IPS-15b (cell line): ENCODE measurements at regions not wholly inside any gene's neighbourhood (a gene's known extent, or its start where the extent isn't known, plus 50 kb on each side); places are given as distances from the start of the nearest gene placed in this dataset.

Experiments
- H3K27me3 ChIP-seq: one replicate; pipeline ENCODE4 v1.6.1; 2013; ENCODE audit warnings: low read length; ENCODE audit not compliant: control insufficient read depth, insufficient read depth
- H3K36me3 ChIP-seq: one replicate; pipeline ENCODE4 v1.6.1; 2013; ENCODE audit warnings: low read length; ENCODE audit not compliant: control insufficient read depth, insufficient read depth
- H3K4me1 ChIP-seq: one replicate; pipeline ENCODE4 v1.6.1; 2013; ENCODE audit warnings: mild to moderate bottlenecking, low read length; ENCODE audit not compliant: control insufficient read depth, insufficient read depth
- H3K4me3 ChIP-seq: one replicate; pipeline ENCODE4 v1.5.1; 2013; ENCODE audit warnings: low read depth, low read length
- H3K9ac ChIP-seq: one replicate; pipeline ENCODE4 v1.6.1; 2013; ENCODE audit warnings: low read depth, mild to moderate bottlenecking, low read length
- H3K9me3 ChIP-seq: one replicate; pipeline ENCODE4 v1.6.1; 2013; ENCODE audit warnings: mild to moderate bottlenecking, low read length; ENCODE audit not compliant: control insufficient read depth, insufficient read depth

GRCh38 chr9:85289142-85289541, 452.6 kb downstream of the AGTPBP1 start:
- Histone ChIP-seq H3K4me1 (no peaks in the 10 kb centered on the region), H3K36me3 (no peaks in the 10 kb centered on the region), H3K9ac (no peak overlapping the region), H3K27me3 (no peaks in the 10 kb centered on the region), H3K4me3 (no peak overlapping the region), H3K9me3 (no peaks in the 10 kb centered on the region)

GRCh38 chr9:85283421-85283820, 458.3 kb downstream of the AGTPBP1 start:
- Histone ChIP-seq H3K27me3 (peaks cover 3% of the 10 kb centered on the region), H3K4me3 (no peak overlapping the region), H3K9ac (no peak overlapping the region), H3K9me3 (no peaks in the 10 kb centered on the region), H3K4me1 (peaks cover 12% of the 10 kb centered on the region), H3K36me3 (no peaks in the 10 kb centered on the region)

DNA sequence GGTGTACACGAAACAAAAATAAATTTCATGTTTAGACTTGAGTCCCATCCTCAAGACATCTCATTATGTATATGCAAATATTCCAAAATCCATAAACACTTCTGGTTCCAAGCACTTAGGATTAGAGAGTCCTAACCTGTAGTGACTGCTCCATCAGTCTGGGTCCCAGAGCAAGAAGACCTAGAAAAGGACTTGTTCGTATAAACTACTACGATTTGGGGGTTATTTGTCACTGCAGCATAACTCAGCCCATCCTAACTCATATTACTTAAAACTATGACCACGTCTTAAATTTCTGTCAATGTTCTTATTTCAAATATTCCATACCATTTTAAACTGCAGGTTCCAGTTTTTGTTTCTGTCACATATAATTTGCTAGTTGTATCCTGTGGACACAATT, 463.0 kb downstream of the AGTPBP1 start:
- H3K27me3 ChIP-seq = peaks cover 3% of the 10 kb centered on the region
- no peak overlapping the region for H3K4me3 ChIP-seq
- no peaks in the 10 kb centered on the region for H3K9me3 ChIP-seq
- H3K9ac ChIP-seq = no peak overlapping the region
- no peaks in the 10 kb centered on the region for H3K36me3 ChIP-seq
- peaks cover 12% of the 10 kb centered on the region for H3K4me1 ChIP-seq

DNA sequence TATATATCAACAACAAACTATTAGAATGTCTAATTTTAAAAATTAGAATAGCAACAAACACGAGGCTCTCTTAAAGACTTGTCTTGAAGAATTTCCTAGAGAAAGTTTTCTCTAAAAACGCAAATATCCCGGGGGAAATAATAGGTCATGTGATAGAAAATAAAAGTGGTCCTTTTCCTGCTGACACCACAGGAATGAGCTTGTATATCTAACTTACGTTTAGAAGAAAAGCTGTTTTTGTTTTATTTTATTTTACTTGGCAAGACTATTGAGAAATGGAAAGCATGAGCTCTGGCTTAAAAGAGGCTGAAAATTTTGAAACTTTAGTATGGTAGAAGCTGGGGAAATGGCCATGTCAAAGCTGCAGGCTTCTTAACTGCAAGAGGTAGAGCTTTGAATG, 465.0 kb downstream of the AGTPBP1 start:
- Histone ChIP-seq H3K4me1 (peaks cover 12% of the 10 kb centered on the region), H3K27me3 (no peaks in the 10 kb centered on the region), H3K9me3 (no peaks in the 10 kb centered on the region), H3K36me3 (no peaks in the 10 kb centered on the region), H3K9ac (no peak overlapping the region), H3K4me3 (no peak overlapping the region)

- H3K9ac ChIP-seq = no peak overlapping the region
These were observed 471.9 kb downstream of the AGTPBP1 start for GRCh38 chr9:85269811-85270210.

GRCh38 chr9:85268131-85268530, 473.6 kb downstream of the AGTPBP1 start:
- Histone ChIP-seq H3K27me3 (no peaks in the 10 kb centered on the region), H3K4me3 (no peak overlapping the region), H3K36me3 (no peaks in the 10 kb centered on the region), H3K9ac (no peak overlapping the region), H3K4me1 (no peaks in the 10 kb centered on the region), H3K9me3 (peaks cover 2% of the 10 kb centered on the region)

More at GRCh38 chr9:85269811-85270210, 471.9 kb downstream of the AGTPBP1 start:
- Histone ChIP-seq H3K27me3 (no peaks in the 10 kb centered on the region), H3K9me3 (no peaks in the 10 kb centered on the region), H3K4me3 (no peak overlapping the region), H3K36me3 (no peaks in the 10 kb centered on the region), H3K4me1 (no peaks in the 10 kb centered on the region)

- Histone ChIP-seq H3K9me3 (peaks cover 2% of the 10 kb centered on the region), H3K36me3 (no peaks in the 10 kb centered on the region), H3K4me3 (no peak overlapping the region), H3K9ac (no peak overlapping the region), H3K27me3 (no peaks in the 10 kb centered on the region), H3K4me1 (no peaks in the 10 kb centered on the region)
These were observed 477.1 kb downstream of the AGTPBP1 start for GRCh38 chr9:85264695-85265094.

DNA sequence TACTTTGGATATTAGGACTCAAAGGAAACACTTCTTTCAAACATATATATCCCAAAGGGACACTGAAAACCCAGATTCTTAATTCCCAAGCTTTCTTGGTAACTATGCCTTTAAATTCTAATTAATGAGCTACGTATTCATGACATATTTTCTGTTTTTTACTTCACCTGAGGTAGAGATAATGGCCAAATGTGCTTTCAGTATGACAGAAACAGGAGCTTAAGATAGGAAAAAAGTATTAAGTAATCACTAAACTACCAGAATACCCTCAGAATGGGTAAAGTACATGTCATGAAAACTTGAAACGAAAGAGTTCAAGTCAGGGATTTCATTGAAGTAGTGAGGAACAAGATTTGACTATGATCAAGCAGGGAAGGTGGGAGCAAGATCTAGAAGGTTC, 478.5 kb downstream of the AGTPBP1 start:
- peaks cover 2% of the 10 kb centered on the region for H3K9me3 ChIP-seq
- H3K4me1 ChIP-seq = no peaks in the 10 kb centered on the region
- no peak overlapping the region for H3K9ac ChIP-seq
- no peak overlapping the region for H3K4me3 ChIP-seq
- H3K27me3 ChIP-seq = no peaks in the 10 kb centered on the region
- no peaks in the 10 kb centered on the region for H3K36me3 ChIP-seq

GRCh38 chr9:85262333-85262732, 479.4 kb downstream of the AGTPBP1 start:
- no peak overlapping the region for H3K4me3 ChIP-seq
- H3K9me3 ChIP-seq = peaks cover 2% of the 10 kb centered on the region
- H3K36me3 ChIP-seq = no peaks in the 10 kb centered on the region
- no peak overlapping the region for H3K9ac ChIP-seq
- no peaks in the 10 kb centered on the region for H3K27me3 ChIP-seq
- H3K4me1 ChIP-seq = no peaks in the 10 kb centered on the region

DNA sequence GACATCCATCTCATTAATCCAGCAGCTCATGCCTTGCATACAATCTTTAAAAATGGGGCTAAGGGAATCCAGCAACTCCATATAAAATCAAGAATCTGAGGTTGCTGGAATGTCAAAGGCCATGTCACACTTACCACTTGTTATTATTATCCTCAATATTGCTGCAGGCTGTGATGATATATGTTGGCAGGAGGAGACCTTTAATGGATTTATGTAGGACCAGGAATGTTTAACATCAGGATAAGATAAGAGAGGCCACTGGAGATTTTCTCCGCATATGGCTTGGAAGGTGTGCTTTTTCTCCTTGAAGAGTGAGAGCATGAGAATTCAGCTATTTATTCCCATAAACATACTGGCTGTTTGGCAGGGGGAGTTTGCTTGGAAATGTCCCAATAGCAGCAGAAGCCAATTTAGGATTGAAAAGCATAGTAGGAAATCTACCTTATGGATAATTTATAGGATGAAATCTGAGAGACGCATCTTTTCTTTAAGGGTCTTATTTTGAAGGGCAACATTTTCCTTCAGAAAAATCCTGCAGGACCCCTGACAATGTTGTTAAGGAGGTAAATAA, 481.4 kb downstream of the AGTPBP1 start:
- H3K36me3 ChIP-seq = no peaks in the 10 kb centered on the region
- no peak overlapping the region for H3K4me3 ChIP-seq
- H3K4me1 ChIP-seq = no peaks in the 10 kb centered on the region
- no peaks in the 10 kb centered on the region for H3K27me3 ChIP-seq
- no peak overlapping the region for H3K9ac ChIP-seq
- peaks cover 2% of the 10 kb centered on the region for H3K9me3 ChIP-seq

GRCh38 chr9:85258823-85259370, 482.9 kb downstream of the AGTPBP1 start:
- Histone ChIP-seq H3K9me3 (no peaks in the 10 kb centered on the region), H3K27me3 (no peaks in the 10 kb centered on the region), H3K4me3 (no peak overlapping the region), H3K9ac (no peak overlapping the region), H3K4me1 (no peaks in the 10 kb centered on the region), H3K36me3 (no peaks in the 10 kb centered on the region)

DNA sequence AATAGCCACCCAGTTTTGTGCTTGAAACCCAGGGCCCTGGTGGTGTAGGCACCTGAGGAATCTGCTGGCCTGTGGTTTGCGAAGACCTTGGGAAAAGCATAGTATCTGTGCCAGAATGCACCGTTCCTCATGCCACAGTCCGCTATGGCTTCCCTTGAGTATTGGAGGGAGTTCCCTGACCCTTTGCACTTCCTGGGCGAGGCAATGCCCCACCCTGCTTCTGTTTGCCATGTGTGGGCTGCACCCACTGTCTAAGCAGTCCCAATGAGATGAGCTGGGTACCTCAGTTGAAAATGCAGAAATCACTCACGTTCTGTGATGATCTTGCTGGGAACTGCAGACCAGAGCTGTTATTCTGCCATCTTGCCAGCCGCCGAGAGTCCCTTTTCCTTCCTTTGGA, 483.5 kb downstream of the AGTPBP1 start:
- no peaks in the 10 kb centered on the region for H3K36me3 ChIP-seq
- no peaks in the 10 kb centered on the region for H3K4me1 ChIP-seq
- no peaks in the 10 kb centered on the region for H3K9me3 ChIP-seq
- H3K27me3 ChIP-seq = no peaks in the 10 kb centered on the region
- no peak overlapping the region for H3K4me3 ChIP-seq
- no peak overlapping the region for H3K9ac ChIP-seq
